22Rv1 (cell line): ENCODE measurements at regions not wholly inside any gene's neighbourhood (a gene's known extent, or its start where the extent isn't known, plus 50 kb on each side); places are given as distances from the start of the nearest gene placed in this dataset.
"Not testable (repeated sequence)": the region's sequence is repeated elsewhere in the genome, so short reads cannot be mapped to it uniquely, and the experiment has no call there.

Experiments used
- H3K27ac ChIP-seq: fragments of 450-650 bp; 2 replicates; pipeline ENCODE4 v1.5.1; 2017
- CTCF ChIP-seq: fragments of 450-650 bp; IDR thresholded peaks from 2 replicates; pipeline ENCODE4 v1.5.1; 2017; ENCODE audit warnings: mild to moderate bottlenecking
- ZFX ChIP-seq: fragments of 450-650 bp; IDR thresholded peaks from 2 replicates; pipeline ENCODE4 v1.6.1; 2017; ENCODE audit warnings: antibody characterized with exemption, borderline replicate concordance

GRCh38 chr2:48232351-48232750 lies 82.1 kb upstream of the FOXN2 start:
- TF ChIP-seq ZFX (no peak), CTCF (no peak)
- no peak overlapping the region for H3K27ac ChIP-seq

- no peak for TF ChIP-seq ZFX
- TF ChIP-seq CTCF = no peak
- no peak overlapping the region for H3K27ac ChIP-seq
Observed at GRCh38 chr2:48233005-48233404, 81.5 kb upstream of the FOXN2 start.

- not testable (repeated sequence) for H3K27ac ChIP-seq
Observed at GRCh38 chr2:48233824-48234223, 80.7 kb upstream of the FOXN2 start.

- H3K27ac ChIP-seq = no peak overlapping the region
- TF ChIP-seq CTCF (no peak), ZFX (no peak)
Observed at GRCh38 chr2:48235076-48235475, 79.4 kb upstream of the FOXN2 start.

- TF ChIP-seq ZFX (no peak), CTCF (no peak)
- no peak overlapping the region for H3K27ac ChIP-seq
Observed at GRCh38 chr2:48238381-48238780, 76.1 kb upstream of the FOXN2 start.

- TF ChIP-seq ZFX (no peak), CTCF (no peak)
- H3K27ac ChIP-seq = no peak overlapping the region
Observed at GRCh38 chr2:48240912-48241311, 73.6 kb upstream of the FOXN2 start.

- TF ChIP-seq CTCF (no peak), ZFX (no peak)
- H3K27ac ChIP-seq = no peak overlapping the region
Observed at GRCh38 chr2:48247206-48247605, 67.3 kb upstream of the FOXN2 start.

- no peak for TF ChIP-seq ZFX
- TF ChIP-seq CTCF = no peak
- H3K27ac ChIP-seq = no peak overlapping the region
Observed at GRCh38 chr2:48248251-48248933, 66.1 kb upstream of the FOXN2 start.
